HT-29 (cell line): ENCODE measurements at regions not wholly inside any gene's neighbourhood (a gene's known extent, or its start where the extent isn't known, plus 50 kb on each side); places are given as distances from the start of the nearest gene placed in this dataset.
A peak's percentile ranks its signal among the peaks of the same experiment; 100 is the strongest.

ENCODE experiments used
- DNase-seq: peaks from one replicate; pipeline ENCODE4 v3.0.0-alpha.2; 2015; ENCODE audit warnings: low spot score

- no peak for DNase-seq
Measured at GRCh38 chr9:91066856-91067255, 265.2 kb downstream of the SYK start.

- DNase-seq, result no peak
Measured at GRCh38 chr9:91067306-91067860, 265.8 kb downstream of the SYK start.

- DNase-seq, result no peak
Measured at GRCh38 chr9:91071184-91071990, 269.8 kb downstream of the SYK start.

GRCh38 chr9:91073049-91073810 lies 271.6 kb downstream of the SYK start:
- DNase-seq, result no peak

GRCh38 chr9:91073811-91074771 lies 272.5 kb downstream of the SYK start:
- no peak for DNase-seq

- no peak for DNase-seq
Measured at GRCh38 chr9:91074866-91075265, 273.2 kb downstream of the SYK start.

- DNase-seq, result no peak
Measured at GRCh38 chr9:91075279-91075678, 273.7 kb downstream of the SYK start.

GRCh38 chr9:91077624-91078368 lies 276.2 kb downstream of the SYK start:
- no peak for DNase-seq

GRCh38 chr9:91078369-91078695 lies 276.7 kb downstream of the SYK start:
- no peak for DNase-seq

- DNase-seq, result no peak
Measured at GRCh38 chr9:91082731-91083130, 279.0 kb downstream of the AUH start.

- DNase-seq, result no peak
Measured at GRCh38 chr9:91084896-91085516, 276.7 kb downstream of the AUH start.

- DNase-seq, result no peak
Measured at GRCh38 chr9:91085517-91086291, 276.0 kb downstream of the AUH start.

- no peak for DNase-seq
Measured at GRCh38 chr9:91086657-91087461, 274.9 kb downstream of the AUH start.

- no peak for DNase-seq
Measured at GRCh38 chr9:91087462-91087759, 274.3 kb downstream of the AUH start.

GRCh38 chr9:91089405-91090129 lies 272.2 kb downstream of the AUH start:
- peak; percentile 57 for DNase-seq

GRCh38 chr9:91090130-91090410 lies 271.6 kb downstream of the AUH start:
- no peak for DNase-seq

- no peak for DNase-seq
Measured at GRCh38 chr9:91092214-91092613, 269.5 kb downstream of the AUH start.

- no peak for DNase-seq
Measured at GRCh38 chr9:91094324-91095088, 267.2 kb downstream of the AUH start.
